NCI-H446 treated with DMSO at 0.1 percent for 48 hours (cell line): ENCODE measurements at regions not wholly inside any gene's neighbourhood (a gene's known extent, or its start where the extent isn't known, plus 50 kb on each side); places are given as distances from the start of the nearest gene placed in this dataset.
A peak's percentile ranks its signal among the peaks of the same experiment; 100 is the strongest.
"Not testable (repeated sequence)": the region's sequence is repeated elsewhere in the genome, so short reads cannot be mapped to it uniquely, and the experiment has no call there.

Experiments used
- DNase-seq: peaks from one replicate; lab custom pipeline; 2025; lab: John Stamatoyannopoulos, UW

DNA sequence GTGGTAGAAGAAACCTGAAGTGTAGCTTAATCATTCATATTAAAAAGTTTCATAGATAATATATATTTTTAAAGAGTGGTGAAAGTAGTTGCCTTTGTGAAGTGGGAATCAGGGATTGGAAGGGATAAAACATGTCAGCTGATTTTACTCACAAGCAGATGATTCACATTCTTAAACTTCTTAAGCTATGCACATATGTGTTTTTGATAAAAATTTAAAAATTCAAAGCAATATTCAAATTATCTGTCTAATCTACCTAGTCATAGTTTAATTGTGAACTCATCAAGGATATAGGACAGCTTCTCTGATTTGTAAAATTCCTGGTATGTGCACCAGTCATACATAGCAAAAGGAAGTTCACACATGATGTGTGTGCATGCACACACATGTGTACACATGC is 520.6 kb upstream of the PITX2 start:
- no peak for DNase-seq

GRCh38 chr4:111154934-111155333 is 532.1 kb upstream of the PITX2 start:
- no peak for DNase-seq

DNA sequence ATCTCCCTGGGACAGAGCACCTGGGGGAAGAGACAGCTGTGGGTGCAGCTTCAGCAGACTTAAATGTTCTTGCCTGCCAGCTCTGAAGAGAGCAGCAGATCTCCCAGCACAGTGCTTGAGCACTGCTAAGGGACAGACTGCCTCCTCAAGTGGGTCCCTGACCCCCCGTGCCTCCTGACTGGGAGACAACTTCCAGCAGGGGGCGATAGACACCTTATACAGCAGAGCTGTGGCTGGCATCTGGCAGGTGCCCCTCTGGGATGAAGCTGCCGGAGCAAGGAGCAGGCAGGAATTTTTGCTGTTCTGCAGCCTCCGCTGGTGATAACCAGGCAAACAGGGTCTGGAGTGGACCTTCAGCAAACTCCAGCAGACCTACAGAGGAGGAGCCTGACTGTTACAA is 541.7 kb upstream of the PITX2 start:
- DNase-seq, result not testable (repeated sequence)

DNA sequence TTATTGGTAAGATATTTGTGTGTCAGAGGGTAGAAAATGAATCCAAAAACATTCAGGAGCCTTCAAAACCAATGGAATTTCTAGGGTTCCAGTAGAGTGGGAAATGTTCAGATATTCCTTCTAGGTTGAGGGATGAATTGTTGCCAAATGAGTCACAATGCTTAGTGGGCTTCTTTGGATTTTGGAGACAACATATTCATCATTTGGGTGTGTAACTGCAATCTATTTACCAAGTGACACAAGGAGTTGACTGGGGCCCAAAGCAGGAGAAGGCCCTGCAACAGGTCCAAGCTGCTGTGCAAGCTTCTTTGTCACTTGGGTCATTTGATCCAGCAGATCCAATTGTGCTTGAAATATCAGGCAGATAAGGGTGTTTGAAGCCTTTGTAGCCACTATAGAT is 551.5 kb upstream of the PITX2 start:
- DNase-seq, result no peak

DNA sequence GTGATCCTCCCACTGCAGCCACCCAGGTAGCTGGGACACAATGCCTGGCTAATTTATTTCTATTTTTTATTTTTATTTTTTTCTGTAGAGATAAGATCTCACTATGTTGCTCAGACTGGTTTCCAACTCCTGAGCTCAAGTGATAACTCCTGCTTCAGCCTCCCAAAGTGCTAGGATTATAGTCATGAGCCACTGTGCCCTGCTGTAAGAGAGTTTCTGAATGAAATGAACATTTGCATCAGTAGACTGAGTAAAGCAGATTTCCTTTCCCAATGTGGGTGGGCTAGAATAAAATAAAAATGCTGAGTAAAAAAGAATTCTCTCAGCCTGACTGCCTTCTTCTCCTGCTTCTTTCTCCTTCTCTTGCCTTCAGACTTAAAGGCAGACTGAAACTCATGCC is 555.4 kb upstream of the PITX2 start:
- DNase-seq, result no peak

DNA sequence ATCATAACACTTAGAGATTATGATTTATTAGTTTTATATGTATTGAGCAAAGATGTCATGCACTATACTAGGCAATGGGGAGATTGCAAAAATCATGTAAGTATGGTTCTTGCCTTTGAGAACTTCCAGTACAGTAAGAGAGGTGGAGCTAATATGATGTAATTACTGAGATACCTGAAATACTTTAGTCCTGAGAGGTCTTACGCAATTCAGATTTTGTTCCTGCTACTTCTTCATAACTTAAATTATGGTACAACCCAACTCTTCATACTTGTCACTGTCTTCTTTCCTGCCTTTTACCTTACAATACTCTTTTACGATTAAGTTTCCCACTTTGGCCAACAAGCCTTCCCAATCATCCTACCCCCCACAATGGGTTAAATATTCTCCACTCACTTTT is 564.2 kb upstream of the PITX2 start:
- no peak for DNase-seq

- no peak for DNase-seq
Observed at GRCh38 chr4:111198446-111198845, 575.6 kb upstream of the PITX2 start.

GRCh38 chr4:111204797-111205196 is 581.9 kb upstream of the PITX2 start:
- DNase-seq, result no peak

DNA sequence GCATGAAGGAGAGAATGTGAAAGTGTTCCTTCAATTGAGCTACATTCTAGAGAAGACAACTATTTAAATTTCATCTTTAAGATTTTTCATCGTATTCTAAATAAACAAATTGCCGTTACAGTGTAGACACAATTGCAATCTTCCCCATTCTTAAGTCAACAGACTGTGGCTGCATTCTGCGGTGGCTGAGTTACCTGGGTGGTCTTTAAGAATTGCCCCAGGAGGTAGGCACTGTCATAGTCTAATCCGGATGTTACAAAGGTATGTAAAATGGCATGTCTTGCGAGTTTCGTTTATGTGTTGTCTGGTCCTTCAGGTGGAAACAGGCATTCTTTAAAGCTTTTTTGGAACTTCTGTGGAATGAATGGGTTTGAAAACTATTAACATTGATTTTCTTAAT is 586.1 kb upstream of the PITX2 start:
- no peak for DNase-seq

DNA sequence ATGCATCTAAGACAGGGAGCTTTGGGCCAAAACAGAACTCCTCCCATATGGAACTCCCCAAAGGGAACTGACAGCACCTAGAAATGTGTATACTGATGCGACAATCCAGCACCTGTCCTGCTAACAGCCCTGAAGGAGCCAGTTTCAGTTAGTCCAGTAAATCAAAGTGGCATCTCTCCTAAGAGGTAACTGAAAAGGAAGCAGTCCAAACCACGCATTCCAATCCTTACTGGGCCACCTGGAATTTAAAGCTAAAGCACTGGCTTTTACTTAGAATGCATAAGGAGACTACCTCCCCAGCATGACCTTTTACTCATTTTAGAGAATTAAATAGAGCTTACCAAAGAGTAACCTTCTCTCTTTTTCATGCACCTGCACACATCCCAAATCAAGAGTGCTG is 586.8 kb upstream of the PITX2 start:
- no peak for DNase-seq

DNA sequence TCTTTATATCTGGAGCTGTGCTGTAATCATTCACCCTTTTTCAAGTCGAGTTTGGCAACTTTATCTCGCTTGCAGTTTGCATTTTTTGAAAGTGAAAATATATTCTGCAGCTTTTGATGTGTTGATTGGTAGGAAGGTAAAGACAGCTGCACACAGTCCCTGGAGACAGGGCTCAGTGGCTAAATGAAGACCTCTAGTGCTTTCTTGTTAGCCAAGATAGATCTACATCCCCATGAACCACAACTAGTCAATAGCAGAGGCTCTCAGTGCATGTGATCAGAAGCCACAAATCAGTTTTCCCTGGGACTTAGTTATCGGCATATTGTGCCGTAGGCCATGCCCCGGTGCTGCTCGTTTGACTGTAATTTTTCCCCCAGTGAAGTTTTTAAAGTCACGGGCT is 587.7 kb upstream of the PITX2 start:
- no peak for DNase-seq

DNA sequence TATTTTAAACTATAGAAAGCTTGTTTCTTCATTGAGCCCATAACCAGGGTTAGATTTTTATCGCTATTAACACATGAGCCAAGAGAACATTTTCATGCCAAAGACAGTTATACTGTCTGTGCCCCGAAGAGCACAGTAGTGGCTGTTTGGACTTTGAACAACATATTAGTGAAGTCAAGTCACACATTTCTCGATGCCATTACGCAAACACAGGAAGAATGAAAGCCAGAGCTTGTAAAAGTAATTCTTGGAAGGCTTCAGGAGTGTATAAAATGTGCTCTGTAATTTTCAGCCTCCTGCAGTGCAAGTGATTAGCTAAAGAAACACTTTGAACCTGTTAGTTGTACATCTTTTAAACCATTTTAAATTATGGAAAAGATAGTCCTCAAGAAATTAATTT is 590.7 kb upstream of the PITX2 start:
- DNase-seq, result no peak

DNA sequence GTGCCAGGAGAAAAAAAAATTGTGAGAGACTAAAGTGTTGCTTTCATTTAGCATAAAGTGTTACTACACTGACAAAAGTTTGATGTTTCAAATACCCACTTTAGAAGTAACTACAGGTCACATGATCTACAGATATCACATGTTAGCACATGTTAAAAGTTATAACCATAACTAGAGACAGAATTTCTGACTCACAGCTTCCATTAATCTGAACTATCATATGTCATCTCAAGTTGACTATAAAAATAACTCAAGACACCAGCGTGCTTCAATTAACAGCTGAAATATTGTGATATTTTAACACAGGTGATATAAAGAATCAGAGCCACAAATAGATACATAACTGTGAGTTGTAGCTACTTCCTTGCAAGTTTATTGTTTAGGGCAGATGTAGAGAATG is 591.5 kb upstream of the PITX2 start:
- DNase-seq, result no peak

DNA sequence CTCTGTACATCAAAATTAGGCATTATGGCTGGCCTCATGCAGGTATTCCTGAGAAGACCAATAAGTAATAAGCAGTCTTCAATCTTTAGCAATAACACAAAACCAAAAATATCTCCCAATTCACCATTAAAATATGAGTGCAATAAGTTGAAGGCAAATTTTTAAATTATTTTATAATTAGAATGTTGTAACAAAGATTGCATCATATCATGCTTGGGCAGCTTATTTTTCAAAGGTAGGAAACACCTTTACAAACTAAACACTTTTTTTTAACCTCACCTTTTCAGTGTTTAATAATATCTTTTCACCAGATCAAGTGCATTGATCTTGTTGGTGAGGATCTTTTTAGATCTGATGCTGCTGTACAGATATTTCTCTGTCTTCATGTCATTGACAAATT is 592.9 kb upstream of the PITX2 start:
- DNase-seq, result no peak

- no peak for DNase-seq
Observed at GRCh38 chr4:111216791-111217190, 593.9 kb upstream of the PITX2 start.

GRCh38 chr4:111221371-111221770 is 598.5 kb upstream of the PITX2 start:
- DNase-seq, result no peak

DNA sequence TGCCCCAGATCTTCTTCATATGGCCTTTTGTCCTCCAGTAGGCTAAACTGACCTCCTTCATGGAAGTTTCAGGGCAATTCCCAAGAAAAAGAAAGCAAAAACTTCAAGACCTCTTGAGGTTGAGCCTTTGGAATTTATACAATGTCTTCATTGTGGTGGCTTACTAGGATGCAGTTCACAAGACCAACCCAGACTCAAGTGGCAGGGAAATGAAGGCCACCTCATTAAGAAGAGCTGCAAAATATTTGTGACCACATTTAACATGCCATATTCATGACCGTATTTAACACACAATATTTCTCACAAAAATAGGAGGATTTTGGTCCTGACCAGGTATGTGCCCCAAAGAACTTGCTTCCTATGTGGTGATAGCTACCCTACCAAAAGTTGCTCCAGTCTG is 605.5 kb upstream of the PITX2 start:
- no peak for DNase-seq

DNA sequence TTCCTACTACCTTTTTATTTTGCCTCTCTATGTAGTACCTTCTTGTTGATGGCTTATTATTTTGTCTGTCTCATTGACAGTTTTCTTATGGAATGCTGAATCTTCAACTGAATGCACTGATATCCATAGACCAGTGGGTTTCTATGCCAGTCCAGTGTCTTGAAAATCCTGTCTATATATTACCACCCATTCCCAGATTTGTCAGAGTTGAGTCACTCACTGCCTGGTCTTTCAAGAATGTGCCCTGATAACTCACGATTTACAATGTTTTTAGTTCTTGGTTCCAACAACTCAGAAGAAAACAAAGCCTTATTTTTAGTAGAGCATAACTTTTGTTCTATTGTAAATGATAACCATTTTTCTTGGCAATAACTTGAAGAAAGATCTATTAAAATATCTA is 606.0 kb upstream of the PITX2 start:
- DNase-seq, result no peak

GRCh38 chr4:111230265-111230664 is 607.4 kb upstream of the PITX2 start:
- no peak for DNase-seq

DNA sequence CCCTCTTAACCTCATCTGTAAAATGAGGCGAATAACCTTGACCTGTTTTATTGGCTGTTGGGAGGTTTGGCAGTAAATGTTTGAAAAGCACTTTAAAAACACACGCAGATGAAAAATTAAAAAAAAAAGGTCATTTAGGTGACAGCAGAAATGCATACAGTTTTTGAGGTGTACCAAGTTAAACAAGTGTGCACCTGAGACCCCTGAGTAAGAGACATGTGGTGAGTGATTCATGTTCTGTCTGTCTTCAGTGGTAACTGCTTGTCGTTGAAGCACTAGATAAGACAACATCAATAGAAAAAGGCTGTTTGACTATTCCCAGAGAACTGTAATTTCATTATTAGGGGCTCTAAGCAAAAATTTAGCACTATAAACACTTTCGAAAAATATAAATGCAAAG is 608.4 kb upstream of the PITX2 start:
- DNase-seq, result no peak

GRCh38 chr4:111234939-111235338 is 612.1 kb upstream of the PITX2 start:
- DNase-seq, result no peak

GRCh38 chr4:111263836-111264235 is 641.0 kb upstream of the PITX2 start:
- no peak for DNase-seq

DNA sequence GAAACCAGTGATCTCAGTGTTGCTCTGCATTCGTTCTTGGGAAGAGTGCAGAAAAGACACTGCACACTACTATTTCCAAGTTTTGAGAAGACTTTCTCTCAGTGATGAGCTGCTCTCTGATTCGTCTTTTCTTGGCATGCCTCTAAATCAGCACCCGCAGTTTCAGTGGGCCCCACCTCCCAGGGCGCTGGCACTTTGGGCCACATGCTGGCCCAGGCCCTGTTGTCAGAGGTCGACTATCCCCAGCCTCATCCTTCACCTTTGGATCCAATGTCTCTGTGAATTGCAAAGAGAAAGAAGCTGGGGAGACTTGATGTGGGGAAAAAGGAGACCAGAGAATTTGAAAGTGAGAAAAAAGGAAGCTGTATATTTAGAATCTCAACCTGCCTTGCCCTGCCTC is 644.1 kb upstream of the PITX2 start:
- no peak for DNase-seq

GRCh38 chr4:111267786-111268185 is 644.9 kb upstream of the PITX2 start:
- DNase-seq, result no peak

DNA sequence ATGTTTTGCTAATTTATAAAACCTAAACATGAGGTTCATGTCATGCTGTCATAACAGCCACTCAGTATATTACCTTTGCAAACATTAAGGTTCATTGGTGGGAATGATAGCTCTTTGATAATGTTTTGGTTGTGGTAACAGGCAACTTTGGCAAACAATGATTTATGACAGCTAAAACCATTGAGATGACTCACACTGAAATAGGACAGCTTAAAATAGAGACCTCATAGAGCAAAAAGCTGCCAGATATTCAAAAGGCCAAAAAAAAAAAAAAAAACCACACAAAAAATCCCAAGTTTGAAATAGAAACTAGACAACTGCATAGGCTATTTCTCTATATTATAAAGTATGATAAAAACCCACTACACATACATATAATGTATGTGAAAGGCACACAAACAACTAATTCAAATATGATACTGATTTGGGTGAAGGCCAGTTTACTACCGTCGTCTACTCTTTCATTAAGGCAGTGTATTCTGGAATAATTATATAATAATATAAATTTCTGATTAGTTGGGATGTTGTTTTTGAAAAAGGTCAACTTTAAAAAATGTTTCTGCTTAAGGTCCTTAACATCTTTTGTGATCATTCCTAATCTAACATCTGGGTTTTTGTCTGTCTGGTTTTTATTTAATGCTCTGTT is 646.0 kb upstream of the PITX2 start:
- peak; percentile 52 for DNase-seq
